H7 (cell line): ENCODE measurements at regions not wholly inside any gene's neighbourhood (a gene's known extent, or its start where the extent isn't known, plus 50 kb on each side); places are given as distances from the start of the nearest gene placed in this dataset.
"Not testable (repeated sequence)": the region's sequence is repeated elsewhere in the genome, so short reads cannot be mapped to it uniquely, and the experiment has no call there.

ENCODE experiments used
- DNase-seq: peaks from one replicate; pipeline ENCODE4 v3.0.0; 2012
- H3K27me3 ChIP-seq: 2 replicates; pipeline ENCODE4 v1.6.0; 2011; ENCODE audit warnings: mild to moderate bottlenecking, low read length; ENCODE audit not compliant: control insufficient read depth, insufficient read depth
- H3K36me3 ChIP-seq: replicated peaks from 2 replicates; pipeline ENCODE4 v1.5.1; 2011; ENCODE audit warnings: low read length; ENCODE audit not compliant: control insufficient read depth, insufficient read depth
- H3K4me3 ChIP-seq: 2 replicates; pipeline ENCODE4 v1.5.1; 2011; ENCODE audit warnings: low read depth, mild to moderate bottlenecking, control low read depth, low read length, moderate library complexity; ENCODE audit not compliant: insufficient read depth

- no peaks in the 10 kb centered on the region for H3K27me3 ChIP-seq
- no peak for DNase-seq
Observed at GRCh38 chr4:123510659-123511058, 114.1 kb downstream of the SPRY1 start.

GRCh38 chr4:123516576-123516975 lies 120.0 kb downstream of the SPRY1 start:
- no peak overlapping the region for H3K4me3 ChIP-seq
- no peak for DNase-seq
- no peaks in the 10 kb centered on the region for H3K36me3 ChIP-seq
- no peaks in the 10 kb centered on the region for H3K27me3 ChIP-seq

More at GRCh38 chr4:123510659-123511058, 114.1 kb downstream of the SPRY1 start:
- Histone ChIP-seq H3K4me3 (no peak overlapping the region), H3K36me3 (no peaks in the 10 kb centered on the region)

- Histone ChIP-seq H3K27me3 (no peaks in the 10 kb centered on the region), H3K4me3 (no peak overlapping the region), H3K36me3 (no peaks in the 10 kb centered on the region)
- no peak for DNase-seq
Observed at GRCh38 chr4:123517176-123517575, 120.6 kb downstream of the SPRY1 start.

- H3K4me3 ChIP-seq, result no peak overlapping the region
- no peak for DNase-seq
- no peaks in the 10 kb centered on the region for H3K27me3 ChIP-seq
- no peaks in the 10 kb centered on the region for H3K36me3 ChIP-seq
Observed at GRCh38 chr4:123517971-123518370, 121.4 kb downstream of the SPRY1 start.

- Histone ChIP-seq H3K36me3 (no peaks in the 10 kb centered on the region), H3K4me3 (no peak overlapping the region), H3K27me3 (no peaks in the 10 kb centered on the region)
- no peak for DNase-seq
Observed at GRCh38 chr4:123520325-123520724, 123.7 kb downstream of the SPRY1 start.

GRCh38 chr4:123522081-123522480 lies 125.5 kb downstream of the SPRY1 start:
- no peak for DNase-seq
- Histone ChIP-seq H3K27me3 (no peaks in the 10 kb centered on the region), H3K4me3 (no peak overlapping the region), H3K36me3 (no peaks in the 10 kb centered on the region)

- no peaks in the 10 kb centered on the region for H3K27me3 ChIP-seq
- DNase-seq, result no peak
- H3K36me3 ChIP-seq, result no peaks in the 10 kb centered on the region
- no peak overlapping the region for H3K4me3 ChIP-seq
Observed at GRCh38 chr4:123522646-123523045, 126.1 kb downstream of the SPRY1 start.

- no peaks in the 10 kb centered on the region for H3K27me3 ChIP-seq
- DNase-seq, result no peak
- H3K36me3 ChIP-seq, result no peaks in the 10 kb centered on the region
- no peak overlapping the region for H3K4me3 ChIP-seq
Observed at GRCh38 chr4:123524958-123525628, 128.5 kb downstream of the SPRY1 start.

GRCh38 chr4:123526511-123526910 lies 129.9 kb downstream of the SPRY1 start:
- H3K27me3 ChIP-seq, result no peaks in the 10 kb centered on the region
- no peaks in the 10 kb centered on the region for H3K36me3 ChIP-seq
- no peak for DNase-seq
- no peak overlapping the region for H3K4me3 ChIP-seq

GRCh38 chr4:123528501-123529277 lies 132.1 kb downstream of the SPRY1 start:
- Histone ChIP-seq H3K4me3 (no peak overlapping the region), H3K36me3 (no peaks in the 10 kb centered on the region), H3K27me3 (no peaks in the 10 kb centered on the region)
- no peak for DNase-seq

GRCh38 chr4:123529278-123529568 lies 132.6 kb downstream of the SPRY1 start:
- Histone ChIP-seq H3K27me3 (no peaks in the 10 kb centered on the region), H3K4me3 (no peak overlapping the region), H3K36me3 (no peaks in the 10 kb centered on the region)
- no peak for DNase-seq

- H3K27me3 ChIP-seq, result no peaks in the 10 kb centered on the region
- H3K4me3 ChIP-seq, result no peak overlapping the region
- H3K36me3 ChIP-seq, result no peaks in the 10 kb centered on the region
- no peak for DNase-seq
Observed at GRCh38 chr4:123530357-123530756, 133.8 kb downstream of the SPRY1 start.

GRCh38 chr4:123535037-123535748 lies 138.6 kb downstream of the SPRY1 start:
- DNase-seq, result no peak
- no peaks in the 10 kb centered on the region for H3K36me3 ChIP-seq
- no peak overlapping the region for H3K4me3 ChIP-seq
- H3K27me3 ChIP-seq, result no peaks in the 10 kb centered on the region

- Histone ChIP-seq H3K36me3 (no peaks in the 10 kb centered on the region), H3K27me3 (no peaks in the 10 kb centered on the region), H3K4me3 (no peak overlapping the region)
- no peak for DNase-seq
Observed at GRCh38 chr4:123536225-123536624, 139.6 kb downstream of the SPRY1 start.

GRCh38 chr4:123537906-123538402 lies 141.4 kb downstream of the SPRY1 start:
- not testable (repeated sequence) for H3K4me3 ChIP-seq, H3K36me3 ChIP-seq, DNase-seq, H3K27me3 ChIP-seq
